A673 (cell line): ENCODE measurements at regions not wholly inside any gene's neighbourhood (a gene's known extent, or its start where the extent isn't known, plus 50 kb on each side); places are given as distances from the start of the nearest gene placed in this dataset.

Experiments
- BruUV-seq: library from RNA; stranded (reverse); fragments of 400-500 nt; replicated peaks from 2 replicates; lab custom pipeline; 2021; lab: Mats Ljungman, UMichigan
- CTCF ChIA-PET: fragments of 300-600 bp; sonication (Branson Sonifier 250); formaldehyde crosslinking; loops from one replicate; lab custom pipeline; 2022; ENCODE audit warnings: antibody characterized with exemption; lab: Charles Lee
- POLR2A ChIA-PET: fragments of 300-600 bp; sonication (Branson Sonifier 250); formaldehyde crosslinking; loops from one replicate; lab custom pipeline; 2022; ENCODE audit warnings: antibody characterized with exemption; ENCODE audit not compliant: low non-redundant PET; lab: Charles Lee
- DNase-seq: peaks from one replicate; pipeline ENCODE4 v3.0.0-alpha.2; 2015; ENCODE audit warnings: low spot score
- H3K27ac ChIP-seq: fragments of 200-600 bp; sonication (generic); 2 replicates; pipeline ENCODE4 v1.5.1; 2016; ENCODE audit warnings: mixed run types, low read depth, mild to moderate bottlenecking, mixed read lengths, antibody characterized with exemption, low read length; ENCODE audit not compliant: poor library complexity, severe bottlenecking
- H3K27me3 ChIP-seq: fragments of 200-600 bp; sonication (generic); replicated peaks from 2 replicates; pipeline ENCODE4 v1.6.1; 2017; ENCODE audit warnings: mixed run types, low read depth, mild to moderate bottlenecking, mixed read lengths, antibody characterized with exemption, low read length; ENCODE audit not compliant: insufficient read depth, poor library complexity
- H3K36me3 ChIP-seq: fragments of 200-600 bp; sonication (generic); 2 replicates; pipeline ENCODE4 v1.6.1; 2016; ENCODE audit warnings: mixed run types, mild to moderate bottlenecking, mixed read lengths, antibody characterized with exemption, low read length; ENCODE audit not compliant: insufficient read depth, poor library complexity, severe bottlenecking
- H3K4me1 ChIP-seq: fragments of 200-600 bp; sonication (generic); 2 replicates; pipeline ENCODE4 v1.6.1; 2017; ENCODE audit warnings: mixed run types, mild to moderate bottlenecking, mixed read lengths, antibody characterized with exemption, low read length; ENCODE audit not compliant: insufficient read depth, poor library complexity, severe bottlenecking
- H3K4me3 ChIP-seq: fragments of 200-600 bp; sonication (generic); 2 replicates; pipeline ENCODE4 v1.5.1; 2016; ENCODE audit warnings: low read depth, mixed run types, mild to moderate bottlenecking, mixed read lengths, low read length; ENCODE audit not compliant: poor library complexity, severe bottlenecking
- H3K9me3 ChIP-seq: fragments of 200-600 bp; sonication (generic); 2 replicates; pipeline ENCODE4 v1.6.1; 2016; ENCODE audit warnings: mixed run types, low read depth, mild to moderate bottlenecking, mixed read lengths, antibody characterized with exemption, low read length; ENCODE audit not compliant: poor library complexity, severe bottlenecking
- CTCF ChIP-seq: fragments of 300-800, 200-600 bp; sonication (generic); conservative IDR thresholded peaks from 2 replicates; pipeline ENCODE4 v1.5.1; 2017; ENCODE audit warnings: low read depth, mild to moderate bottlenecking, antibody characterized with exemption, low read length, moderate library complexity, mixed read lengths
- EZH2 ChIP-seq: fragments of 200-600 bp; sonication (generic); IDR thresholded peaks from 2 replicates; pipeline ENCODE4 v1.6.1; 2017; ENCODE audit warnings: borderline replicate concordance, low read depth, mild to moderate bottlenecking, mixed read lengths, antibody characterized with exemption, low read length; ENCODE audit not compliant: poor library complexity, severe bottlenecking
- intact Hi-C: fragments of 100-400 bp; cut with micrococcal nuclease; formaldehyde crosslinking; loops from one replicate; pipeline ENCODE4 v1.10.0; 2022; ENCODE audit not compliant: unreplicated experiment

- DNase-seq: no peak
- H3K27ac ChIP-seq: no peak overlapping the region
- intact Hi-C loops: no loop called here
- ChIA-PET CTCF (no interaction called here), POLR2A (no interaction called here)
- H3K27me3 ChIP-seq: no peaks in the 10 kb centered on the region
- H3K36me3 ChIP-seq: no peaks in the 10 kb centered on the region
- no peak overlapping the region for H3K4me3 ChIP-seq
- H3K4me1 ChIP-seq: no peaks in the 10 kb centered on the region
- no TSS peak for BruUV-seq
- TF ChIP-seq CTCF (no peak), EZH2 (no peak)
- H3K9me3 ChIP-seq: no peaks in the 10 kb centered on the region
These were observed 844.8 kb downstream of the CDH9 start for GRCh38 chr5:26193626-26194025.

GRCh38 chr5:26192486-26192885, 845.9 kb downstream of the CDH9 start:
- BruUV-seq: no TSS peak
- TF ChIP-seq CTCF: no peak
- TF ChIP-seq EZH2: no peak
- intact Hi-C loops: no loop called here

GRCh38 chr5:26181582-26181981, 856.8 kb downstream of the CDH9 start:
- TF ChIP-seq CTCF (no peak), EZH2 (no peak)
- H3K4me3 ChIP-seq: no peak overlapping the region
- no TSS peak for BruUV-seq
- no peaks in the 10 kb centered on the region for H3K9me3 ChIP-seq
- no peaks in the 10 kb centered on the region for H3K27me3 ChIP-seq
- ChIA-PET POLR2A (no interaction called here), CTCF (no interaction called here)
- no peaks in the 10 kb centered on the region for H3K4me1 ChIP-seq
- intact Hi-C loops: no loop called here
- no peak overlapping the region for H3K27ac ChIP-seq
- H3K36me3 ChIP-seq: no peaks in the 10 kb centered on the region
- no peak for DNase-seq

More at GRCh38 chr5:26192486-26192885, 845.9 kb downstream of the CDH9 start:
- no peak for DNase-seq
- no peaks in the 10 kb centered on the region for H3K27me3 ChIP-seq
- H3K4me1 ChIP-seq: no peaks in the 10 kb centered on the region
- no peaks in the 10 kb centered on the region for H3K9me3 ChIP-seq
- H3K27ac ChIP-seq: no peak overlapping the region
- ChIA-PET POLR2A (no interaction called here), CTCF (no interaction called here)
- H3K36me3 ChIP-seq: no peaks in the 10 kb centered on the region
- H3K4me3 ChIP-seq: no peak overlapping the region
